Esophagus muscularis mucosa (tissue), 4 donors: ENCODE measurements at regions not wholly inside any gene's neighbourhood (a gene's known extent, or its start where the extent isn't known, plus 50 kb on each side); places are given as distances from the start of the nearest gene placed in this dataset.
"Not testable (repeated sequence)": the region's sequence is repeated elsewhere in the genome, so short reads cannot be mapped to it uniquely, and the experiment has no call there.

ENCODE experiments used
- DNase-seq: peaks from one replicate; pipeline ENCODE4 v3.0.0-alpha.2; 2017; ENCODE audit errors: extremely low spot score
- H3K27ac ChIP-seq, 4 donors: fragments of 200-600 bp; sonication (generic); replicated peaks in 1 of 4; 1 replicate in 3 of 4; 2 replicates in 1 of 4; pipeline ENCODE4 v1.5.1; 2016 to 2019; ENCODE audit warnings: mild to moderate bottlenecking in 1 of 4
- H3K27me3 ChIP-seq, 4 donors: fragments of 200-600 bp; sonication (generic); one replicate each; pipeline versions ENCODE4 v1.5.1 to v1.6.0; 2016 to 2019
- H3K36me3 ChIP-seq, 4 donors: fragments of 200-600 bp; sonication (generic); one replicate each; pipeline ENCODE4 v1.5.1; 2016 to 2019
- H3K4me1 ChIP-seq, 4 donors: fragments of 200-600 bp; sonication (generic); one replicate each; pipeline ENCODE4 v1.5.1; 2016 to 2019
- H3K4me3 ChIP-seq, 4 donors: fragments of 200-600 bp; sonication (generic); 1 replicate in 2 of 4; 2 replicates in 2 of 4; pipeline ENCODE4 v1.5.1; 2016 to 2019; ENCODE audit warnings: mild to moderate bottlenecking in 4 of 4, moderate library complexity in 1 of 4
- H3K9me3 ChIP-seq, 4 donors: fragments of 200-600 bp; sonication (generic); 1 replicate in 3 of 4; 2 replicates in 1 of 4; pipeline ENCODE4 v1.5.1; 2016 to 2019
- EP300 ChIP-seq: sonication (generic); formaldehyde crosslinking; IDR thresholded peaks from one replicate; pipeline ENCODE4 v1.6.1; 2017; ENCODE audit warnings: antibody characterized with exemption
- POLR2A ChIP-seq: fragments of 450-650 bp; IDR thresholded peaks from one replicate; pipeline ENCODE4 v1.6.1; 2017; ENCODE audit warnings: antibody characterized with exemption, moderate library complexity, mild to moderate bottlenecking, low read depth
- POLR2AphosphoS5 ChIP-seq, 2 donors: sonication (generic); formaldehyde crosslinking; IDR thresholded peaks; one replicate each; pipeline ENCODE4 v1.6.1; 2017; ENCODE audit warnings: antibody characterized with exemption in 2 of 2
- WGBS: methylation state at CpG from one replicate; pipeline ENCODE4 v1.1.5; 2018; 5-methylcytosine and 5-hydroxymethylcytosine counted together
- intact Hi-C: fragments of 100-400 bp; cut with DNase I; formaldehyde crosslinking; loops from one replicate; pipeline ENCODE4 v1.15.1; 2023
- TF ChIP-seq, protein P1 (sequence below), 3 experiments: fragments of 200-600 bp in 2 of 3; fragments of 450-650 bp in 1 of 3; sonication (generic) in 2 of 3; IDR thresholded peaks; one replicate each; pipeline ENCODE4 v1.5.1; 2017 to 2019; ENCODE audit warnings: antibody characterized with exemption in 3 of 3, mild to moderate bottlenecking in 2 of 3, moderate library complexity in 1 of 3

DNA sequence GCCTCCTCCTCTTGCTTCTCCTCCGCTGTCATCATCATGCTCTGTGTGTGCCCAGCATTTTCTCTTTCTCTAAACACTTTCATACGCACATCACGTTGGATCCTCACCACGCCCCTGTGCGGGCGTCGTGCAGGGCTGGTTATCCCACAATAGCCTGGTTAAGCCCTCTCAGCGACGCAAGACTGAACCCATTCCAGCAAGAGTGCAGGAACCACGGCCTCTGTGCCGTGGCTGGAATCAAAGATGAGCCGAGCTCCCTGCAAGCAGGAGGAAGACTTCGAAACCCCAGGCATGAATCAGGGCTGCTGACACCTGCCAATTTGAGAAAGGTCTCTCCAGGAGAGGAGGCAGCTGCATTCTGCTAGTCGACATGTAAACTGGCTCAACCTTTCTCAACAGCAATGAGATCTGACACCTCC is 74.8 kb upstream of the FOXK1 start:
- Histone ChIP-seq H3K9me3 (no peaks in the 10 kb centered on the region), H3K36me3 (no peaks in the 10 kb centered on the region), H3K4me3 (no peak overlapping the region), H3K4me1 (peaks cover 0 to 2% (median 0%) of the 10 kb centered on the region in 4 donors), H3K27me3 (peaks cover 0 to 6% (median 0%) of the 10 kb centered on the region in 4 donors), H3K27ac (no peak overlapping the region)
- TF ChIP-seq, protein P1, sequence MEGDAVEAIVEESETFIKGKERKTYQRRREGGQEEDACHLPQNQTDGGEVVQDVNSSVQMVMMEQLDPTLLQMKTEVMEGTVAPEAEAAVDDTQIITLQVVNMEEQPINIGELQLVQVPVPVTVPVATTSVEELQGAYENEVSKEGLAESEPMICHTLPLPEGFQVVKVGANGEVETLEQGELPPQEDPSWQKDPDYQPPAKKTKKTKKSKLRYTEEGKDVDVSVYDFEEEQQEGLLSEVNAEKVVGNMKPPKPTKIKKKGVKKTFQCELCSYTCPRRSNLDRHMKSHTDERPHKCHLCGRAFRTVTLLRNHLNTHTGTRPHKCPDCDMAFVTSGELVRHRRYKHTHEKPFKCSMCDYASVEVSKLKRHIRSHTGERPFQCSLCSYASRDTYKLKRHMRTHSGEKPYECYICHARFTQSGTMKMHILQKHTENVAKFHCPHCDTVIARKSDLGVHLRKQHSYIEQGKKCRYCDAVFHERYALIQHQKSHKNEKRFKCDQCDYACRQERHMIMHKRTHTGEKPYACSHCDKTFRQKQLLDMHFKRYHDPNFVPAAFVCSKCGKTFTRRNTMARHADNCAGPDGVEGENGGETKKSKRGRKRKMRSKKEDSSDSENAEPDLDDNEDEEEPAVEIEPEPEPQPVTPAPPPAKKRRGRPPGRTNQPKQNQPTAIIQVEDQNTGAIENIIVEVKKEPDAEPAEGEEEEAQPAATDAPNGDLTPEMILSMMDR (IDR thresholded peaks at IDR 0.05): no peak
- TF ChIP-seq POLR2AphosphoS5 (IDR thresholded peaks at IDR 0.05) (no peak), EP300 (no peak), POLR2A (no peak)
- intact Hi-C loops: no loop called here
- WGBS: 59% methylated on average over 14 of the region's 14 CpGs
- DNase-seq: no peak

DNA sequence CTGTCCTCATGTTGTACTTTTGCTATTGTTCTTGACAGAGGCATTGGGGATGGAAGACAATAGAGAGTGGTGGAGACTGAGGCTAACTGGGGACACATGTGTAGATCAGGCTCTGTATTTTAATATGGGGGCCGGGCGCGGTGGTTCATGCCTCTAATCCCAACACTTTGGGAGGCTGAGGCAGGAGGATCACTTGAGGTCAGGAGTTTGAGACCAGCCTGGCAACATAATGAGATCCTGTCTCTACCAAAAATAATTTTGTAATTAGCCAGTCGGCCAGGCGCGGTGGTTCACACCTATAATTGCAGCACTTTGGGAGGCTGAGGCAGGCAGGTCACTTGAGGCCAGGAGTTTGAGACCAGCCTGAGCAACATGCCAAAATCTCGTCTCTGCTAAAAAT is 72.5 kb upstream of the FOXK1 start:
- DNase-seq, H3K27me3 ChIP-seq, intact Hi-C loops, H3K9me3 ChIP-seq, H3K27ac ChIP-seq, H3K4me3 ChIP-seq, H3K36me3 ChIP-seq: not testable (repeated sequence)
- peaks cover 6 to 21% (median 9%) of the 10 kb centered on the region in 4 donors for H3K4me1 ChIP-seq
- WGBS: 81% methylated on average over 7 of the region's 7 CpGs

DNA sequence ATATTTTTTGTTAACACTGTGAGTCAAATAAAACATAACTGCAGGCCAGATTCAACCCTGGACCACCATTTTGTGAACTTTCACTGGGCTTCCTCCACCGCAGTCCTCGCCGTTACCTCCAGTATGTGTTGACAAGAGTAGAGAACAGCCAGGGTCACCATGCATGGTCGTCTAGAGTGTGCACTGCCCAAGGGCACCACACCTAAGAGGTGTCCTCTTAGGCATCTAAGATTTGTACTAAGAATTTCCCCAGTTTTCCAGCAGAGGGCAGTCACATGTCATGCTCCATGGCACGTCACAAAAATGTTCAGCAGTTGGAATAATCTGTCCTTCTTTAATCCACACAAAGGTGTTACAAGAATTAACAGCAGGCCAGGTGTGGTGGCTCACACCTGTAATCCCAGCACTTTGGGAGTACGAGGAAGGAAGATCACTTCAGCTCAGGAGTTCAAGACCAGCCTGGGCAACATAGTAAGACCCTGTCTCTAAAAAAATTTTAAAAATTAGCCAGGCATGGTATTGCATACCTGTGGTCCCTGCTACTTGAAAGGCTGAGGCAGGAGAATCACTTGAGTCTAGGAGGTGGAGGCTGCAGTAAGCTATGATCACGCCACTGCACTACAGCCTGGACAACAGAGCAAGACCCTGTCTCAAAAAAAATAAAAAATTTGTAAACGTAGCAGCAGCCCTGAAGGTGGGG is 71.2 kb upstream of the FOXK1 start:
- TF ChIP-seq POLR2A: no peak
- TF ChIP-seq EP300: no peak
- TF ChIP-seq POLR2AphosphoS5 (IDR thresholded peaks at IDR 0.05): peak in 1 of 2 donors; percentile 25
- TF ChIP-seq, protein P1 (IDR thresholded peaks at IDR 0.05): peak; percentile 82 to 88 (median 83)
- WGBS: 51% methylated on average over 8 of the region's 8 CpGs
- H3K36me3 ChIP-seq: no peaks in the 10 kb centered on the region
- intact Hi-C loops: loop anchor here (1.0 to 2.0 kb wide), 2 partner anchors 14 to 20 kb away; no protein-coding TSS in a partner anchor
- H3K4me3 ChIP-seq: no peak overlapping the region
- no peaks in the 10 kb centered on the region for H3K9me3 ChIP-seq
- peaks cover 6 to 25% (median 9%) of the 10 kb centered on the region in 4 donors for H3K4me1 ChIP-seq
- DNase-seq: no peak
- H3K27ac ChIP-seq: no peak overlapping the region
- peaks cover 0 to 2% (median 0%) of the 10 kb centered on the region in 4 donors for H3K27me3 ChIP-seq

DNA sequence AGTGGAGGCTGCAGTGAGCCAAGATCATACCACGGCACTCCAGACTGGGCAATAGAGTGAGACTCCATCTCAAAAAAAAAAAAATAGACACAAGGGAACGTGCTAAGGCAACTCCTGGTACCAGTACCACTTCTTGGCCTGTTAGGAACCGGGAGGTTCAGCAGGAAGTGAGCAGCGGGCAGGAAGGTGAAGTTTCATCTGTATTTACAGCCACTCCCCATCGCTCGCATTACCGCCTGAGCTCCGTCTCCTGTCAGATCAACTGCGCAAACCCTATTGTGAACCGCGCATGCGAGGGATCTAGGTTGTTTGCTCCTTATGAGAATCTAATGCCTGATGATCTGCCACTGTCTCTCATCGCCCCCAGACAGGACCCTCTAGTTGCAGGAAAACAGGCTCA is 69.9 kb upstream of the FOXK1 start:
- H3K36me3 ChIP-seq: no peaks in the 10 kb centered on the region
- H3K4me1 ChIP-seq: peaks cover 6 to 25% (median 9%) of the 10 kb centered on the region in 4 donors
- DNase-seq: no peak
- intact Hi-C loops: no loop called here
- no peak for TF ChIP-seq EP300
- TF ChIP-seq, protein P1 (IDR thresholded peaks at IDR 0.05): no peak
- TF ChIP-seq POLR2AphosphoS5 (IDR thresholded peaks at IDR 0.05): no peak
- TF ChIP-seq POLR2A: no peak
- H3K4me3 ChIP-seq: no peak overlapping the region
- H3K9me3 ChIP-seq: no peaks in the 10 kb centered on the region
- H3K27me3 ChIP-seq: no peaks in the 10 kb centered on the region
- WGBS: 94% methylated on average over 13 of the region's 13 CpGs
- peak overlapping the region in 2 of 4 donors; percentile 31 to 71 for H3K27ac ChIP-seq

DNA sequence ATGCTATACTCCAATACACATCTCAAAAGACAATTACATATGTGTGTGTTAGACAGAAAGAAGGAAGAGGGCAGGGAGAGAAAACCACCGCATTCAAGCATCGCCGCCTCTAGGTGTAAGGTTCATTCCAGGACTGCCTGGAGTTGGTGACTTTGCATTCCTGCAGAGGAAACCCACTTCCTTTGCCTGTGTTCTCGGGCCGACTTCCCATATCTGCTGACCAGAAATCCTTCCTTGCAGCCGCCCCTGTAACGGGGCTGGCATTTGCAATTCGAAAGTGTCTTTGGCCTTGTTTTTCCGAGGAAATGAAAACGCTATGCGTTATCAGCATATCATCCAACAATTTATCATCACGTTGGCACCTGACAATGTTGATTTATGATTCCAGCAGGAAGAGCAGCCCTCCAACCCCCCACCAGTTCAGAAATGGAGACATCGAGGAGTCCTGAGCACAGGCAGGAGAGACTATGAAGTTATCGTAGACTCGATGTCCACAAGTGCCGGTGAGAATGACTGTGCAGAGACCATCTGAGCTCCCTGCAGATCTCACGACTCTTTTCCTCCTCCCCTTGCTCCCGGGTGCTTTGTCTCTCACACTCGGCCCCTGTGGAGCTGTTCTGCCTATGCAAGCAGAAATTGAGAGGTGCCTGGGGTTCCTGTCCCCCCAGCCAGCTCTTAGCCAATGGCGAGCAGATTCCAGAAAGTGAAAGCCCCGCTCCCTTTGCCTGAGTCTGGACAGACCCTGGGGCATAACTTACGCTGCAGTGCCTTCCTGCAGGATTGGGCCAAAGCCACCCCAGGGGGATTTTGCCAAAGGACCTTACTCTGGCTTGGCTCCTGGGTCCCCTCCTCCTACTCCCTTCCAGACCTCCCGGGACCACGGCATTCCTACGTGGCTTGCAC is 68.9 kb upstream of the FOXK1 start:
- Histone ChIP-seq H3K27ac (peak overlapping the region; percentile 34 to 71 (median 56)), H3K4me1 (peaks cover 6 to 25% (median 9%) of the 10 kb centered on the region in 4 donors), H3K36me3 (no peaks in the 10 kb centered on the region), H3K4me3 (peak overlapping the region; percentile 31 to 48 (median 34)), H3K27me3 (no peaks in the 10 kb centered on the region), H3K9me3 (no peaks in the 10 kb centered on the region)
- intact Hi-C loops: no loop called here
- DNase-seq: no peak
- peak; percentile 14 to 28 for TF ChIP-seq POLR2AphosphoS5 (IDR thresholded peaks at IDR 0.05)
- no peak for TF ChIP-seq POLR2A
- WGBS: 37% methylated on average over 25 of the region's 25 CpGs
